Hepatocyte (in vitro differentiated cells): ENCODE measurements at regions not wholly inside any gene's neighbourhood (a gene's known extent, or its start where the extent isn't known, plus 50 kb on each side); places are given as distances from the start of the nearest gene placed in this dataset.
"Not testable (repeated sequence)": the region's sequence is repeated elsewhere in the genome, so short reads cannot be mapped to it uniquely, and the experiment has no call there.

Experiments
- EZH2 ChIP-seq: fragments of 200-600 bp; sonication (generic); IDR thresholded peaks from 2 replicates; pipeline ENCODE4 v1.6.1; 2016; ENCODE audit warnings: antibody characterized with exemption, mild to moderate bottlenecking, borderline replicate concordance
- TF ChIP-seq, protein P1 (sequence below): fragments of 200-600 bp; sonication (generic); IDR thresholded peaks from 2 replicates; pipeline ENCODE4 v1.5.1; 2016; ENCODE audit warnings: antibody characterized with exemption, mild to moderate bottlenecking; ENCODE audit not compliant: poor library complexity

DNA sequence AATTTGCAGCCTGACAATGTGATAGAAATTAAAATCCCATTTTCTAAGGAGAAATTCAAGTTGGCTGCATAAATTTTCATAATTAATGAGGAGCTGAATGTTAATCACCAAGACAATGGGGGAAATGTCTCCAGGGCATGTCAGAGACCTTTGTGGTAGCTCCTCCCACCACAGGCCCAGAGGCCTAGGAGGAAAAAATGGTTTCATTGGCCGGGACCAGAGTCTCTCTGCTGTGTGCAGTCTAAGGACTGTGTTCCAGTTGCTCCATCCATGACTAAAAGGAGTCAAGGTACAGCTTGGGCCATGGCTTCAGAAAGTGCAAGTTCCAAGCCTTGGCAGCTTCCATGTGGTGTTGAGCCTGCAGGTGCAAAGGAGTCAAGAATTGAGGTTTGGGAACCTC, 187.6 kb upstream of the FRG1 start:
- TF ChIP-seq, protein P1, sequence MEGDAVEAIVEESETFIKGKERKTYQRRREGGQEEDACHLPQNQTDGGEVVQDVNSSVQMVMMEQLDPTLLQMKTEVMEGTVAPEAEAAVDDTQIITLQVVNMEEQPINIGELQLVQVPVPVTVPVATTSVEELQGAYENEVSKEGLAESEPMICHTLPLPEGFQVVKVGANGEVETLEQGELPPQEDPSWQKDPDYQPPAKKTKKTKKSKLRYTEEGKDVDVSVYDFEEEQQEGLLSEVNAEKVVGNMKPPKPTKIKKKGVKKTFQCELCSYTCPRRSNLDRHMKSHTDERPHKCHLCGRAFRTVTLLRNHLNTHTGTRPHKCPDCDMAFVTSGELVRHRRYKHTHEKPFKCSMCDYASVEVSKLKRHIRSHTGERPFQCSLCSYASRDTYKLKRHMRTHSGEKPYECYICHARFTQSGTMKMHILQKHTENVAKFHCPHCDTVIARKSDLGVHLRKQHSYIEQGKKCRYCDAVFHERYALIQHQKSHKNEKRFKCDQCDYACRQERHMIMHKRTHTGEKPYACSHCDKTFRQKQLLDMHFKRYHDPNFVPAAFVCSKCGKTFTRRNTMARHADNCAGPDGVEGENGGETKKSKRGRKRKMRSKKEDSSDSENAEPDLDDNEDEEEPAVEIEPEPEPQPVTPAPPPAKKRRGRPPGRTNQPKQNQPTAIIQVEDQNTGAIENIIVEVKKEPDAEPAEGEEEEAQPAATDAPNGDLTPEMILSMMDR, result not testable (repeated sequence)
- TF ChIP-seq EZH2, result not testable (repeated sequence)
